WTC11 (cell line): ENCODE measurements at regions not wholly inside any gene's neighbourhood (a gene's known extent, or its start where the extent isn't known, plus 50 kb on each side); places are given as distances from the start of the nearest gene placed in this dataset.

Experiments
- ATAC-seq: fragments of 200-7000 bp; cut with Tn5 transposase; 2 replicates; pipeline ENCODE4 v1.10.0; 2021; ENCODE audit warnings: mild to moderate bottlenecking, moderate library complexity
- CTCF ChIA-PET: fragments of 300-600 bp; sonication (Branson Sonifier 250); formaldehyde crosslinking; loops from one replicate; lab custom pipeline; 2021; ENCODE audit warnings: antibody characterized with exemption; lab: Charles Lee
- POLR2A ChIA-PET: fragments of 350-600 bp; sonication (Branson Sonifier 250); formaldehyde crosslinking; loops from one replicate; lab custom pipeline; 2021; ENCODE audit warnings: antibody characterized with exemption; lab: Charles Lee
- DNase-seq: peaks from one replicate; pipeline ENCODE4 v3.0.0; 2021; ENCODE audit warnings: low spot score
- H3K27ac Mint-ChIP-seq: 2 replicates; pipeline ENCODE4 v1.8.0; 2021; ENCODE audit warnings: mixed read lengths
- H3K27me3 Mint-ChIP-seq: 2 replicates; pipeline ENCODE4 v1.8.0; 2021; ENCODE audit warnings: low read depth, mild to moderate bottlenecking, moderate library complexity, mixed read lengths
- H3K36me3 Mint-ChIP-seq: 2 replicates; pipeline ENCODE4 v1.8.0; 2021; ENCODE audit warnings: mixed read lengths
- H3K4me1 Mint-ChIP-seq: 2 replicates; pipeline ENCODE4 v1.8.0; 2022; ENCODE audit warnings: mixed read lengths
- H3K4me3 Mint-ChIP-seq: 2 replicates; pipeline ENCODE4 v1.8.0; 2021; ENCODE audit warnings: mild to moderate bottlenecking, moderate library complexity, mixed read lengths
- H3K9me3 Mint-ChIP-seq: 2 replicates; pipeline ENCODE4 v1.8.0; 2021; ENCODE audit warnings: mixed read lengths
- CBFB ChIP-seq: sonication (generic); formaldehyde crosslinking; IDR thresholded peaks from 2 replicates; pipeline ENCODE4 v1.8.1; 2022; ENCODE audit warnings: mild to moderate bottlenecking, low read depth, missing genetic modification reagents
- FOXP1 ChIP-seq: sonication (generic); formaldehyde crosslinking; IDR thresholded peaks from 2 replicates; pipeline ENCODE4 v1.8.0; 2022; ENCODE audit warnings: missing genetic modification reagents, mild to moderate bottlenecking, moderate library complexity, borderline replicate concordance
- HMGA2 ChIP-seq: fragments of 250-450 bp; sonication (Bioruptor Pico); IDR thresholded peaks from 2 replicates; pipeline ENCODE4 v1.4.0; 2021; ENCODE audit warnings: mild to moderate bottlenecking, moderate library complexity
- NR2C2 ChIP-seq: sonication (generic); formaldehyde crosslinking; IDR thresholded peaks from 2 replicates; pipeline ENCODE4 v1.8.0; 2022; ENCODE audit warnings: mild to moderate bottlenecking, missing genetic modification reagents
- PRRX2 ChIP-seq: fragments of 250-450 bp; sonication (Bioruptor Pico); IDR thresholded peaks from 2 replicates; pipeline ENCODE4 v1.8.0; 2021; ENCODE audit warnings: mild to moderate bottlenecking
- TCF7 ChIP-seq: sonication (generic); formaldehyde crosslinking; IDR thresholded peaks from 2 replicates; pipeline ENCODE4 v1.8.0; 2022; ENCODE audit warnings: mild to moderate bottlenecking, low read depth, missing genetic modification reagents, moderate library complexity
- ZNF232 ChIP-seq: sonication (generic); formaldehyde crosslinking; IDR thresholded peaks from 2 replicates; pipeline ENCODE4 v1.8.0; 2022; ENCODE audit warnings: mild to moderate bottlenecking, missing genetic modification reagents
- ZNF263 ChIP-seq: sonication (generic); formaldehyde crosslinking; IDR thresholded peaks from 2 replicates; pipeline ENCODE4 v1.8.1; 2022; ENCODE audit warnings: low read depth, mild to moderate bottlenecking, moderate library complexity, missing genetic modification reagents
- TF ChIP-seq, protein P1 (sequence below): sonication (generic); formaldehyde crosslinking; IDR thresholded peaks from 2 replicates; pipeline ENCODE4 v1.8.0; 2022; ENCODE audit warnings: mild to moderate bottlenecking, missing genetic modification reagents
- TF ChIP-seq, protein P2 (sequence below): sonication (generic); formaldehyde crosslinking; IDR thresholded peaks from 2 replicates; pipeline ENCODE4 v1.8.1; 2023; ENCODE audit warnings: mild to moderate bottlenecking, missing genetic modification reagents, moderate library complexity
- TF ChIP-seq, protein P3 (sequence below): fragments of 250-450 bp; sonication (Bioruptor Pico); IDR thresholded peaks from 2 replicates; pipeline ENCODE4 v1.9.0; 2021; ENCODE audit warnings: mild to moderate bottlenecking, borderline replicate concordance
- TF ChIP-seq, protein P4 (sequence below): sonication (generic); formaldehyde crosslinking; IDR thresholded peaks from 2 replicates; pipeline ENCODE4 v1.8.1; 2022; ENCODE audit warnings: low read depth, missing genetic modification reagents, borderline replicate concordance
- TF ChIP-seq, protein P5 (sequence below): fragments of 250-450 bp; sonication (Bioruptor Pico); conservative IDR thresholded peaks from 2 replicates; pipeline ENCODE4 v1.9.0; 2021; ENCODE audit warnings: mild to moderate bottlenecking
- TF ChIP-seq, protein P6 (sequence below): sonication (generic); formaldehyde crosslinking; IDR thresholded peaks from 2 replicates; pipeline ENCODE4 v1.8.1; 2023; ENCODE audit warnings: mild to moderate bottlenecking, moderate library complexity, missing genetic modification reagents
- TF ChIP-seq, protein P7 (sequence below): sonication (generic); formaldehyde crosslinking; conservative IDR thresholded peaks from 2 replicates; pipeline ENCODE4 v1.8.1; 2023; ENCODE audit warnings: mild to moderate bottlenecking, low read depth, missing genetic modification reagents, moderate library complexity
- TF ChIP-seq, protein P8 (sequence below): sonication (generic); formaldehyde crosslinking; IDR thresholded peaks from 2 replicates; pipeline ENCODE4 v1.8.1; 2023; ENCODE audit warnings: mild to moderate bottlenecking, missing genetic modification reagents
- TF ChIP-seq, protein P9 (sequence below): sonication (generic); formaldehyde crosslinking; IDR thresholded peaks from 2 replicates; pipeline ENCODE4 v1.8.1; 2022; ENCODE audit warnings: low read depth, mild to moderate bottlenecking, moderate library complexity, missing genetic modification reagents, borderline replicate concordance

DNA sequence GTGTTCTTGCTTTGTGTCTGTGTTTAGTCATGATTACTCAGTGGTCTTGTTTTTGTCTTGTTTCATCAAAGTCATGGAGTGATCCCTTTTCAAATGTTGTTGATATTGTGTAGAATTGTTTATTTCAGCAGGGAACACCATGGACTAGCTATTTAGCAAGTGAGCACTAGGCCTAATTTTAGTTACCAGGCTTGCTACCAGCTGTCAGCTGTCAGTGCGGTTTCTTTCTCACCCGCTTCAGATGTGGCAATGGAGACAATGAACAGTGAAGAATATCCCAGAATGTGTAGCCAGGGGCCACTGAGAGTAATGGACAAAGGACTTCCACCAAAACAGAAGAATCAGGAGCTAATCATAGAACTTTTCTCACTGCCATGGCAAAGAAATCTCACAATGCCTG lies 432.8 kb upstream of the FMR1 start (continued):
- TF ChIP-seq, protein P1, sequence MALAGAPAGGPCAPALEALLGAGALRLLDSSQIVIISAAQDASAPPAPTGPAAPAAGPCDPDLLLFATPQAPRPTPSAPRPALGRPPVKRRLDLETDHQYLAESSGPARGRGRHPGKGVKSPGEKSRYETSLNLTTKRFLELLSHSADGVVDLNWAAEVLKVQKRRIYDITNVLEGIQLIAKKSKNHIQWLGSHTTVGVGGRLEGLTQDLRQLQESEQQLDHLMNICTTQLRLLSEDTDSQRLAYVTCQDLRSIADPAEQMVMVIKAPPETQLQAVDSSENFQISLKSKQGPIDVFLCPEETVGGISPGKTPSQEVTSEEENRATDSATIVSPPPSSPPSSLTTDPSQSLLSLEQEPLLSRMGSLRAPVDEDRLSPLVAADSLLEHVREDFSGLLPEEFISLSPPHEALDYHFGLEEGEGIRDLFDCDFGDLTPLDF (CRISPR knock-in tag): no peak
- TF ChIP-seq, protein P2, sequence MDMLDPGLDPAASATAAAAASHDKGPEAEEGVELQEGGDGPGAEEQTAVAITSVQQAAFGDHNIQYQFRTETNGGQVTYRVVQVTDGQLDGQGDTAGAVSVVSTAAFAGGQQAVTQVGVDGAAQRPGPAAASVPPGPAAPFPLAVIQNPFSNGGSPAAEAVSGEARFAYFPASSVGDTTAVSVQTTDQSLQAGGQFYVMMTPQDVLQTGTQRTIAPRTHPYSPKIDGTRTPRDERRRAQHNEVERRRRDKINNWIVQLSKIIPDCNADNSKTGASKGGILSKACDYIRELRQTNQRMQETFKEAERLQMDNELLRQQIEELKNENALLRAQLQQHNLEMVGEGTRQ (CRISPR knock-in tag): no peak
- TF ChIP-seq, protein P3, sequence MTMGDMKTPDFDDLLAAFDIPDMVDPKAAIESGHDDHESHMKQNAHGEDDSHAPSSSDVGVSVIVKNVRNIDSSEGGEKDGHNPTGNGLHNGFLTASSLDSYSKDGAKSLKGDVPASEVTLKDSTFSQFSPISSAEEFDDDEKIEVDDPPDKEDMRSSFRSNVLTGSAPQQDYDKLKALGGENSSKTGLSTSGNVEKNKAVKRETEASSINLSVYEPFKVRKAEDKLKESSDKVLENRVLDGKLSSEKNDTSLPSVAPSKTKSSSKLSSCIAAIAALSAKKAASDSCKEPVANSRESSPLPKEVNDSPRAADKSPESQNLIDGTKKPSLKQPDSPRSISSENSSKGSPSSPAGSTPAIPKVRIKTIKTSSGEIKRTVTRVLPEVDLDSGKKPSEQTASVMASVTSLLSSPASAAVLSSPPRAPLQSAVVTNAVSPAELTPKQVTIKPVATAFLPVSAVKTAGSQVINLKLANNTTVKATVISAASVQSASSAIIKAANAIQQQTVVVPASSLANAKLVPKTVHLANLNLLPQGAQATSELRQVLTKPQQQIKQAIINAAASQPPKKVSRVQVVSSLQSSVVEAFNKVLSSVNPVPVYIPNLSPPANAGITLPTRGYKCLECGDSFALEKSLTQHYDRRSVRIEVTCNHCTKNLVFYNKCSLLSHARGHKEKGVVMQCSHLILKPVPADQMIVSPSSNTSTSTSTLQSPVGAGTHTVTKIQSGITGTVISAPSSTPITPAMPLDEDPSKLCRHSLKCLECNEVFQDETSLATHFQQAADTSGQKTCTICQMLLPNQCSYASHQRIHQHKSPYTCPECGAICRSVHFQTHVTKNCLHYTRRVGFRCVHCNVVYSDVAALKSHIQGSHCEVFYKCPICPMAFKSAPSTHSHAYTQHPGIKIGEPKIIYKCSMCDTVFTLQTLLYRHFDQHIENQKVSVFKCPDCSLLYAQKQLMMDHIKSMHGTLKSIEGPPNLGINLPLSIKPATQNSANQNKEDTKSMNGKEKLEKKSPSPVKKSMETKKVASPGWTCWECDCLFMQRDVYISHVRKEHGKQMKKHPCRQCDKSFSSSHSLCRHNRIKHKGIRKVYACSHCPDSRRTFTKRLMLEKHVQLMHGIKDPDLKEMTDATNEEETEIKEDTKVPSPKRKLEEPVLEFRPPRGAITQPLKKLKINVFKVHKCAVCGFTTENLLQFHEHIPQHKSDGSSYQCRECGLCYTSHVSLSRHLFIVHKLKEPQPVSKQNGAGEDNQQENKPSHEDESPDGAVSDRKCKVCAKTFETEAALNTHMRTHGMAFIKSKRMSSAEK (CRISPR knock-in tag): no peak
- TF ChIP-seq PRRX2 (CRISPR knock-in tag): no peak

DNA sequence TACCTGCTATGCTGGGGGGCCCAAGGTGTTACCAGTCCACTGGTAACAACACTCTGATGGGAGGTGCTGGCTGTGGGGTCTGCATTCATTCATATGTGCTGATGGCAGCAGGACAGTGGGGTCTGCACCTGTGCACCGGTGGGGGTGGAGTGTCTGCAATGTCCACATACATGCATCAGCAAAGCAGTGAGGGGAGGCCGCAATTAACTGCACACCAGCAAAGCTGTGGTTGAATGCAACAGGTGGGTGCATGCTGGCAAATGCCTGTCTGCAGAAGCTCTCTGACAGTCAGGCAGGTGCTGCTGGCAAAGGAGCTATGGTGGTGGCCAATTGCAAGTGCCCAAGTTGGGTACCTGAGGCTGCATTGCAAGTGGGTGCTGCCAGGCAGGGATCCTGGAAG lies 426.5 kb upstream of the FMR1 start:
- no peaks in the 10 kb centered on the region for H3K4me1 Mint-ChIP-seq
- ATAC-seq (no peak), DNase-seq (no peak)
- H3K27ac Mint-ChIP-seq: no peak overlapping the region
- H3K27me3 Mint-ChIP-seq: peaks cover 4% of the 10 kb centered on the region; the same call in 1 of the 2 replicates
- peaks cover 69% of the 10 kb centered on the region for H3K9me3 Mint-ChIP-seq
- ChIA-PET POLR2A (no interaction called here), CTCF (no interaction called here)
- no peak overlapping the region for H3K4me3 Mint-ChIP-seq
- H3K36me3 Mint-ChIP-seq: peaks cover 27% of the 10 kb centered on the region
- TF ChIP-seq, protein P4, sequence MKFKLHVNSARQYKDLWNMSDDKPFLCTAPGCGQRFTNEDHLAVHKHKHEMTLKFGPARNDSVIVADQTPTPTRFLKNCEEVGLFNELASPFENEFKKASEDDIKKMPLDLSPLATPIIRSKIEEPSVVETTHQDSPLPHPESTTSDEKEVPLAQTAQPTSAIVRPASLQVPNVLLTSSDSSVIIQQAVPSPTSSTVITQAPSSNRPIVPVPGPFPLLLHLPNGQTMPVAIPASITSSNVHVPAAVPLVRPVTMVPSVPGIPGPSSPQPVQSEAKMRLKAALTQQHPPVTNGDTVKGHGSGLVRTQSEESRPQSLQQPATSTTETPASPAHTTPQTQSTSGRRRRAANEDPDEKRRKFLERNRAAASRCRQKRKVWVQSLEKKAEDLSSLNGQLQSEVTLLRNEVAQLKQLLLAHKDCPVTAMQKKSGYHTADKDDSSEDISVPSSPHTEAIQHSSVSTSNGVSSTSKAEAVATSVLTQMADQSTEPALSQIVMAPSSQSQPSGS (CRISPR knock-in tag): no peak
- no peak for TF ChIP-seq HMGA2
- no peak for TF ChIP-seq TCF7 (CRISPR knock-in tag)
- no peak for TF ChIP-seq ZNF232 (CRISPR knock-in tag)
- no peak for TF ChIP-seq CBFB (CRISPR knock-in tag)
- TF ChIP-seq, protein P5, sequence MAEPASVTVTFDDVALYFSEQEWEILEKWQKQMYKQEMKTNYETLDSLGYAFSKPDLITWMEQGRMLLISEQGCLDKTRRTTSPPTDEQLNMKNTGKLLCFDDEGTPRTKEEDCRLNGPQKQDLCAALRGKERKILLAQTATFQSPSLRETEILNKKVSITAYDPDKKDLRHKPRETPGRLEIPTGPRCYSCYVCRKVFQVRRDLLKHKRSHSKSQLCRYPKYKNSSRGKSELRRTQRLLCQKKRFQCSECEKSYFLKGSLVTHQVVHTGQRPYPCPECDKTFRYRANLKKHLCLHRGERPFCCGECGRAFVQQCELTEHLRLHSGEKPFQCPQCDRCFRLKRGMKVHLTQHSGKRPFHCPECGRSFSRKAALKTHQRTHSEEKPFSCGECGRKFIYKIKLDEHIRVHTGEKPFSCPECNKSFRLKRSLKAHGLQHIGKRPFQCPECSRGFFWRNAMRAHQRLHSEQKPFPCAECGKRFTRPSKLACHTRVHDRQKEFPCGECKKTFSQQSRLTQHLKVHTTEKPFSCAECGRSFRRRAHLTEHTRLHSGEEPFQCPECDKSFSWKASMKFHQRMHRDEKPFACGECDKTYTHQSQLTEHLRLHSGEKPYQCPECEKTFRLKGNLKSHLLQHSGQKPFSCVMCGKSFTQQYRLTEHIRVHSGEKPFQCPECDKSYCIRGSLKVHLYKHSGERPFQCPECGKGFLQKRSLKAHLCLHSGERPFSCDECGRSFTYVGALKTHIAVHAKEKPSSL (CRISPR knock-in tag): no peak
- TF ChIP-seq, protein P6, sequence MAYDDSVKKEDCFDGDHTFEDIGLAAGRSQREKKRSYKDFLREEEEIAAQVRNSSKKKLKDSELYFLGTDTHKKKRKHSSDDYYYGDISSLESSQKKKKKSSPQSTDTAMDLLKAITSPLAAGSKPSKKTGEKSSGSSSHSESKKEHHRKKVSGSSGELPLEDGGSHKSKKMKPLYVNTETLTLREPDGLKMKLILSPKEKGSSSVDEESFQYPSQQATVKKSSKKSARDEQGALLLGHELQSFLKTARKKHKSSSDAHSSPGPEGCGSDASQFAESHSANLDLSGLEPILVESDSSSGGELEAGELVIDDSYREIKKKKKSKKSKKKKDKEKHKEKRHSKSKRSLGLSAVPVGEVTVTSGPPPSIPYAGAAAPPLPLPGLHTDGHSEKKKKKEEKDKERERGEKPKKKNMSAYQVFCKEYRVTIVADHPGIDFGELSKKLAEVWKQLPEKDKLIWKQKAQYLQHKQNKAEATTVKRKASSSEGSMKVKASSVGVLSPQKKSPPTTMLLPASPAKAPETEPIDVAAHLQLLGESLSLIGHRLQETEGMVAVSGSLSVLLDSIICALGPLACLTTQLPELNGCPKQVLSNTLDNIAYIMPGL (CRISPR knock-in tag): no peak
- TF ChIP-seq, protein P7, sequence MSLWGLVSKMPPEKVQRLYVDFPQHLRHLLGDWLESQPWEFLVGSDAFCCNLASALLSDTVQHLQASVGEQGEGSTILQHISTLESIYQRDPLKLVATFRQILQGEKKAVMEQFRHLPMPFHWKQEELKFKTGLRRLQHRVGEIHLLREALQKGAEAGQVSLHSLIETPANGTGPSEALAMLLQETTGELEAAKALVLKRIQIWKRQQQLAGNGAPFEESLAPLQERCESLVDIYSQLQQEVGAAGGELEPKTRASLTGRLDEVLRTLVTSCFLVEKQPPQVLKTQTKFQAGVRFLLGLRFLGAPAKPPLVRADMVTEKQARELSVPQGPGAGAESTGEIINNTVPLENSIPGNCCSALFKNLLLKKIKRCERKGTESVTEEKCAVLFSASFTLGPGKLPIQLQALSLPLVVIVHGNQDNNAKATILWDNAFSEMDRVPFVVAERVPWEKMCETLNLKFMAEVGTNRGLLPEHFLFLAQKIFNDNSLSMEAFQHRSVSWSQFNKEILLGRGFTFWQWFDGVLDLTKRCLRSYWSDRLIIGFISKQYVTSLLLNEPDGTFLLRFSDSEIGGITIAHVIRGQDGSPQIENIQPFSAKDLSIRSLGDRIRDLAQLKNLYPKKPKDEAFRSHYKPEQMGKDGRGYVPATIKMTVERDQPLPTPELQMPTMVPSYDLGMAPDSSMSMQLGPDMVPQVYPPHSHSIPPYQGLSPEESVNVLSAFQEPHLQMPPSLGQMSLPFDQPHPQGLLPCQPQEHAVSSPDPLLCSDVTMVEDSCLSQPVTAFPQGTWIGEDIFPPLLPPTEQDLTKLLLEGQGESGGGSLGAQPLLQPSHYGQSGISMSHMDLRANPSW (CRISPR knock-in tag): no peak
- no peak for TF ChIP-seq FOXP1 (CRISPR knock-in tag)
- no peak for TF ChIP-seq NR2C2 (CRISPR knock-in tag)
- TF ChIP-seq, protein P8, sequence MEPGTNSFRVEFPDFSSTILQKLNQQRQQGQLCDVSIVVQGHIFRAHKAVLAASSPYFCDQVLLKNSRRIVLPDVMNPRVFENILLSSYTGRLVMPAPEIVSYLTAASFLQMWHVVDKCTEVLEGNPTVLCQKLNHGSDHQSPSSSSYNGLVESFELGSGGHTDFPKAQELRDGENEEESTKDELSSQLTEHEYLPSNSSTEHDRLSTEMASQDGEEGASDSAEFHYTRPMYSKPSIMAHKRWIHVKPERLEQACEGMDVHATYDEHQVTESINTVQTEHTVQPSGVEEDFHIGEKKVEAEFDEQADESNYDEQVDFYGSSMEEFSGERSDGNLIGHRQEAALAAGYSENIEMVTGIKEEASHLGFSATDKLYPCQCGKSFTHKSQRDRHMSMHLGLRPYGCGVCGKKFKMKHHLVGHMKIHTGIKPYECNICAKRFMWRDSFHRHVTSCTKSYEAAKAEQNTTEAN (CRISPR knock-in tag): no peak
- TF ChIP-seq, protein P9, sequence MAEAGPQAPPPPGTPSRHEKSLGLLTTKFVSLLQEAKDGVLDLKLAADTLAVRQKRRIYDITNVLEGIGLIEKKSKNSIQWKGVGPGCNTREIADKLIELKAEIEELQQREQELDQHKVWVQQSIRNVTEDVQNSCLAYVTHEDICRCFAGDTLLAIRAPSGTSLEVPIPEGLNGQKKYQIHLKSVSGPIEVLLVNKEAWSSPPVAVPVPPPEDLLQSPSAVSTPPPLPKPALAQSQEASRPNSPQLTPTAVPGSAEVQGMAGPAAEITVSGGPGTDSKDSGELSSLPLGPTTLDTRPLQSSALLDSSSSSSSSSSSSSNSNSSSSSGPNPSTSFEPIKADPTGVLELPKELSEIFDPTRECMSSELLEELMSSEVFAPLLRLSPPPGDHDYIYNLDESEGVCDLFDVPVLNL: no peak
- no peak for TF ChIP-seq ZNF263 (CRISPR knock-in tag)
